Glomerular endothelial cell (primary cell): ENCODE measurements at regions not wholly inside any gene's neighbourhood (a gene's known extent, or its start where the extent isn't known, plus 50 kb on each side); places are given as distances from the start of the nearest gene placed in this dataset.

Source experiments
- DNase-seq: peaks from one replicate; pipeline ENCODE4 v3.0.0-alpha.2; 2011; ENCODE audit warnings: low read depth, low spot score; ENCODE audit errors: extremely low read depth

- no peak for DNase-seq
Measured at GRCh38 chr13:111533900-111534683, 213.7 kb downstream of the TEX29 start.

- DNase-seq: no peak
Measured at GRCh38 chr13:111534751-111535522, 214.5 kb downstream of the TEX29 start.

GRCh38 chr13:111535523-111535811 lies 215.0 kb downstream of the TEX29 start:
- DNase-seq: no peak

- DNase-seq: no peak
Measured at GRCh38 chr13:111536075-111536642, 215.7 kb downstream of the TEX29 start.

- no peak for DNase-seq
Measured at GRCh38 chr13:111537115-111537728, 216.8 kb downstream of the TEX29 start.

GRCh38 chr13:111537843-111538499 lies 217.5 kb downstream of the TEX29 start:
- no peak for DNase-seq

- no peak for DNase-seq
Measured at GRCh38 chr13:111539252-111539651, 218.8 kb downstream of the TEX29 start.

GRCh38 chr13:111539791-111540446 lies 219.5 kb downstream of the TEX29 start:
- DNase-seq: no peak

GRCh38 chr13:111540486-111540885 lies 220.0 kb downstream of the TEX29 start:
- DNase-seq: no peak

- no peak for DNase-seq
Measured at GRCh38 chr13:111541345-111541744, 220.9 kb downstream of the TEX29 start.

- DNase-seq: no peak
Measured at GRCh38 chr13:111541752-111542529, 221.5 kb downstream of the TEX29 start.

GRCh38 chr13:111542530-111543341 lies 222.3 kb downstream of the TEX29 start:
- DNase-seq: no peak

- no peak for DNase-seq
Measured at GRCh38 chr13:111546921-111547675, 226.7 kb downstream of the TEX29 start.

GRCh38 chr13:111547726-111548273 lies 227.4 kb downstream of the TEX29 start:
- DNase-seq: no peak

- DNase-seq: no peak
Measured at GRCh38 chr13:111548301-111548700, 227.9 kb downstream of the TEX29 start.

- DNase-seq: no peak
Measured at GRCh38 chr13:111548805-111549204, 228.4 kb downstream of the TEX29 start.

GRCh38 chr13:111549464-111549863 lies 229.0 kb downstream of the TEX29 start:
- no peak for DNase-seq

- no peak for DNase-seq
Measured at GRCh38 chr13:111550062-111550461, 229.6 kb downstream of the TEX29 start.
